ENCODE measurements at regions not wholly inside any gene's neighbourhood (a gene's known extent, or its start where the extent isn't known, plus 50 kb on each side); places are given as distances from the start of the nearest gene placed in this dataset.
"Not testable (repeated sequence)": the region's sequence is repeated elsewhere in the genome, so short reads cannot be mapped to it uniquely, and the experiment has no call there.

DNA sequence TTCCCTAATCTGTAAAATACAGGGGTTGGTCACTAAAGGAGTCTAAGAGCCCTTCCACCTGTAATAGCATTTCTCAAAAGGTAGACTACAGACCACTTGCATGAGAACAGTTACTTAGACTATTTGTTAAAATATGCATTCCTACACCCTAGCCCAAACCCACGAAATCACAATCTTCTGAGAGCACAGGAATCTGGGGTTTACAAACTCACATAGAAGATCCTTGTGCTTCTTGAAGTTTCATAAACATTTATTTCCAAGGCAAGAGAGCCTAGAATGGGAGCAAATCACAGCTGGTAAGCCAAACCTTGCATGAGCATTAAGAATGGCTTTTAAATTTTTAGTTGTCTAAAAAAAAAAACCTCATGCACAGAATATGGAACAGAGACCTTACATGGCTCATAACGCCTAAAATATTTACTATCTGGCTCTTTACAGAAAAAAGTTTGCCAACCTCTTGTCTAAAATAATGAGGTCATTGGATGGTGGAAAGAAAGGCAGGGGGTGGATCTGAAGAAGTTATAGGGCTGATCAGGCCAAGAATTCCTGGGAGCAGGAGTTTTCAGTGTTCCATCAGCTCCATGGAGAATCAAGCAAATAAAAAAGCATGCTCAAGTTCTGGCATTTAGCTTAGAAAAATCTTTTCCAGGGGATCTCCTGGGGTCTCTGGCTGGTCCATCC lies 133.4 kb downstream of the CCDC34 start:
- TF ChIP-seq, protein P1, sequence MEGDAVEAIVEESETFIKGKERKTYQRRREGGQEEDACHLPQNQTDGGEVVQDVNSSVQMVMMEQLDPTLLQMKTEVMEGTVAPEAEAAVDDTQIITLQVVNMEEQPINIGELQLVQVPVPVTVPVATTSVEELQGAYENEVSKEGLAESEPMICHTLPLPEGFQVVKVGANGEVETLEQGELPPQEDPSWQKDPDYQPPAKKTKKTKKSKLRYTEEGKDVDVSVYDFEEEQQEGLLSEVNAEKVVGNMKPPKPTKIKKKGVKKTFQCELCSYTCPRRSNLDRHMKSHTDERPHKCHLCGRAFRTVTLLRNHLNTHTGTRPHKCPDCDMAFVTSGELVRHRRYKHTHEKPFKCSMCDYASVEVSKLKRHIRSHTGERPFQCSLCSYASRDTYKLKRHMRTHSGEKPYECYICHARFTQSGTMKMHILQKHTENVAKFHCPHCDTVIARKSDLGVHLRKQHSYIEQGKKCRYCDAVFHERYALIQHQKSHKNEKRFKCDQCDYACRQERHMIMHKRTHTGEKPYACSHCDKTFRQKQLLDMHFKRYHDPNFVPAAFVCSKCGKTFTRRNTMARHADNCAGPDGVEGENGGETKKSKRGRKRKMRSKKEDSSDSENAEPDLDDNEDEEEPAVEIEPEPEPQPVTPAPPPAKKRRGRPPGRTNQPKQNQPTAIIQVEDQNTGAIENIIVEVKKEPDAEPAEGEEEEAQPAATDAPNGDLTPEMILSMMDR (conservative IDR thresholded peaks at IDR 0.05; ENCODE audit: control insufficient read depth, insufficient read depth, low read depth, low read length), result no peak

DNA sequence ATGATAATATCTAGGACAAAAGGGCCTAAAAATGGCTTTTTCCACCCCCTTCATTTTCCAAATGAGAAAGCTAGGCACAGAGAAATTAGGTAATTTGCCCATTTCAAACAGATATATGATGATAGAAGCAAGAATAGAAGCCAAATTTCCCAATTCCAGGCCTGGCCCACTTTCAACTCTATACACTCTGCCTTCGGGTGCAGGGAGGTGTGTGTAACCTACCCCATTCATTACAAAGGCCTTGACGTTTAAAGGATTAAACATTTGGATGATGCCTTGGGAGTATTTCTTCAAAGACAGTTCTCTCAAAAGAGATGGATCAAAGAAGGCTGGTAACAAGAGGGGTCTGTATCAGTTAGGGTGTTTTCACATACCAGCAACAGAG lies 134.1 kb downstream of the CCDC34 start:
- H3K4me3 ChIP-seq (ENCODE audit: control insufficient read depth, low read depth, low read length), result no peak overlapping the region
- TF ChIP-seq, protein P1 (conservative IDR thresholded peaks at IDR 0.05; ENCODE audit: control insufficient read depth, insufficient read depth, low read depth, low read length), result no peak
- DNase-seq (ENCODE audit: low read depth), result no peak

More for the DNA sequence above, 133.4 kb downstream of the CCDC34 start:
- no peak for DNase-seq (ENCODE audit: low read depth)
- H3K4me3 ChIP-seq (ENCODE audit: control insufficient read depth, low read depth, low read length), result no peak overlapping the region

DNA sequence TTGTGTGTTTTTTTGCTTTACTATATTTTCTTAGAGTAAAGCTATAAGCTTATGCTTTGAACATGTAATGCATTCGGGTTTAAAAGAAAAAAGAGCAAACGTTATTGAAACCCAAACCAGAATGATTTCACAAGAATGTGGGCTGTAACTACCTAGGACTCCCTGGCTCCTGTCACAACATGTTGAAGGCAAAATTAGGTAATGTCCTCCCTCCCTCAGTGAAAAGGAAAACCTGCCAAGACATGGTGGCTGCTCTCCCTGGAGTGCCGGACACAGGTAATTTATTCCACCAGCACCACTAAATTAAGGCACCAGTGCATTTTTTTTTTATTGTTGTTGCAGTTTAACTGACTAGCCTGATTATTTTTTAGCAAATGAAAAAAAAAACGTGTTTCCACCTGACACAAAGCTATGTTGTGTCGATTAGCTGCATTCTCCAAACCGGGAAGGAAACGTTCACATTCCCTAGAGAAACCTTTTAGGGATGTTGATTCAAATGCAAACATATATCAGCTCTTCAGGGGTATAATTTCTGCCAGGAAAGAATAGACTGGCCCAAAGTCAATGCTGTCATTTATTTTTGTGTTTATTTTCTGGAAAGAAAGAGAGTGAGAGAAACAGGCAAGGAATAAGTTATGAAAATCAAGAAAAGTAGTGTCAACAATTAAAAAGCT lies 134.6 kb downstream of the CCDC34 start:
- H3K4me3 ChIP-seq (ENCODE audit: control insufficient read depth, low read depth, low read length), result no peak overlapping the region

GRCh38 chr11:27227736-27228135 lies 135.3 kb downstream of the CCDC34 start:
- TF ChIP-seq, protein P1 (conservative IDR thresholded peaks at IDR 0.05; ENCODE audit: control insufficient read depth, insufficient read depth, low read depth, low read length), result no peak
- no peak for DNase-seq (ENCODE audit: low read depth)
- no peak overlapping the region for H3K4me3 ChIP-seq (ENCODE audit: control insufficient read depth, low read depth, low read length)

More for the DNA sequence above, 134.6 kb downstream of the CCDC34 start:
- DNase-seq (ENCODE audit: low read depth), result no peak
- TF ChIP-seq, protein P1 (conservative IDR thresholded peaks at IDR 0.05; ENCODE audit: control insufficient read depth, insufficient read depth, low read depth, low read length), result no peak

DNA sequence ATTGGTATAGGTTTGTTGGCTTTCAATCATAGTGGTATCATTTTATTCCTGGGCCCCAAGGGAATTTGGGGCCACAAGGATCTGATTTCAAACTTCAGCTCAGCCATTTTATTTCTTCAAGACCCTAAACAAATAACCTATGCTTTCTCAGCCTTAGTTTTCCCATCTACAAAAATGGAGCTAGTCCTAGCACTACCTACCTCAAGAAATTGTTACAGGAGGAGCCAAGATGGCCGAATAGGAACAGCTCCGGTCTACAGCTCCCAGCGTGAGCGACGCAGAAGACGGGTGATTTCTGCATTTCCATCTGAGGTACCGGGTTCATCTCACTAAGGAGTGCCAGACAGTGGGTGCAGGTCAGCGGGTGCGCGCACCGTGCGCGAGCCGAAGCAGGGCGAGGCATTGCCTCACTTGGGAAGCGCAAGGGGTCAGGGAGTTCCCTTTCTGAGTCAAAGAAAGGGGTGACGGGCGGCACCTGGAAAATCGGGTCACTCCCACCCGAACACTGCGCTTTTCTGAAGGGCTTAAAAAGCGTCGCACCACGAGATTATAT lies 143.5 kb downstream of the CCDC34 start:
- not testable (repeated sequence) for DNase-seq (ENCODE audit: low read depth); H3K4me3 ChIP-seq (ENCODE audit: control insufficient read depth, low read depth, low read length)

DNA sequence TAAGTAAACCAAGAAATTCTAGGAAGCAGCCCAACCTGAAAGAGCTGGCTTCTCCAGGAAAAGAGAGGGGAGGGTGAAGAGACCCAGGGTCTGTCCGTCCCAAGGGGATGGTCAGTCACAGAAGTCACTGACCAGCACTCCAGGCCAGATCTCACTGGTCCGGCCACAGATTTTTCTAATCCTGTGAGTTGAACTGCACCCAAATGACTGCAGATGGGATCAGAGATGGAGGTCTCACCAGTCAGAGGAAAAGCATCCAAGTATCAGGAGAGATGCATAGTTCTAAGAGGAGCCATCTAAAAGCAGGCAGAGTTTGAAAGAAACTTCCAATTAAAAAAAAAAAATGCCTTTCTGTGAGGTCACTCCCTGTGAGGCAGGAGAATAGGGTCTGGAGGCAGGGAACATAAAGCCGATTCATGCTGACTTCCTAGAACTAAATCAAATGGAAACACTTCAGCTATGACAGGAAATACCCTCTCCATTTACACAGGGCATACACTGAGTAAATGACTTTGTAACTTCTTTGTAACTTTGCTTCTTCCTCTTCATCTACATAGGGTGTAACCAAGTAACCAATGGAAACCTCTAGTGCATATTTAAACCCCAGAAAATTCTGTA lies 144.5 kb downstream of the CCDC34 start:
- TF ChIP-seq, protein P1 (conservative IDR thresholded peaks at IDR 0.05; ENCODE audit: control insufficient read depth, insufficient read depth, low read depth, low read length), result no peak
- DNase-seq (ENCODE audit: low read depth), result peak; percentile 96
- H3K4me3 ChIP-seq (ENCODE audit: control insufficient read depth, low read depth, low read length), result no peak overlapping the region

DNA sequence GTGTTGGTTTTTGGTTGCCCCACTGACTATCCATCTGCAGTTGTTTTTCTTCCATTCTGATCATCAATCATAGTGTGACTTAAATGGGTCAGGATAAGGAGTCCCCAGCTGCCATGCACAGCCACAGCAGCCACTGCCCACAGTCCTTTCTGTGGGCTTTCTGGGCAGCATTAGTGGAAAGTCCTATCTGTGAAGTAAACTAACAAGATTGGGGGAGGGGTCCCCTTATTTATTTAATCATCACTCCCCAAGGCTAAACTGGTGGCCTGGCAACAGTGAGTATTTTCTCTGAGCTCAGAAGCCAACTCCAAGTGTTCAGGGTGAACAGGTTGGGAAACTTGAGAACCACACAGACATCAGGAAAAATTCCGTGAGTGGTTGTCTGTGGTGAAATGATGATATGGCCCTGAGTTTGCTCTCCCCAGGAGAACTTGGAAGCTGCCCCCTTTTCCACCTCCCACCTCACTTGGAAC lies 145.0 kb downstream of the CCDC34 start:
- TF ChIP-seq, protein P1 (conservative IDR thresholded peaks at IDR 0.05; ENCODE audit: control insufficient read depth, insufficient read depth, low read depth, low read length), result no peak
- no peak overlapping the region for H3K4me3 ChIP-seq (ENCODE audit: control insufficient read depth, low read depth, low read length)
- peak; percentile 82 for DNase-seq (ENCODE audit: low read depth)

Measured in fibroblast of mammary gland (primary cell).